ENCODE measurements at regions not wholly inside any gene's neighbourhood (a gene's known extent, or its start where the extent isn't known, plus 50 kb on each side); places are given as distances from the start of the nearest gene placed in this dataset.

GRCh38 chr2:129067953-129068352 lies 749.3 kb upstream of the HS6ST1 start:
- TF ChIP-seq SRF (IDR thresholded peaks at IDR 0.05; ENCODE audit: low read depth, low read length) (no peak), FOXA3 (CRISPR knock-in tag; IDR thresholded peaks at IDR 0.05) (no peak), NFE2L2 (IDR thresholded peaks at IDR 0.05; ENCODE audit: low read length) (no peak), CBX1 (IDR thresholded peaks at IDR 0.05; ENCODE audit: low read depth) (no peak), MIER2 (CRISPR knock-in tag; IDR thresholded peaks at IDR 0.05) (no peak)
